Upper lobe of left lung (tissue), 6 donors: ENCODE measurements at regions not wholly inside any gene's neighbourhood (a gene's known extent, or its start where the extent isn't known, plus 50 kb on each side); places are given as distances from the start of the nearest gene placed in this dataset.

ENCODE experiments used
- ATAC-seq, 2 donors: fragments of 200-7000 bp; cut with Tn5 transposase; one replicate each; pipeline ENCODE4 v1.9.1; 2022; ENCODE audit warnings: mild to moderate bottlenecking in 2 of 2, moderate library complexity in 2 of 2; ENCODE audit not compliant: low FRiP score in 2 of 2
- DNase-seq, 2 donors: peaks; one replicate each; pipeline ENCODE4 v3.0.0-alpha.2; 2019 to 2020
- H3K27ac ChIP-seq, 4 donors: fragments of 200-600 bp; sonication (generic); one replicate each; pipeline ENCODE4 v1.5.1; 2016 to 2019
- H3K27me3 ChIP-seq, 4 donors: fragments of 200-600 bp; sonication (generic); one replicate each; pipeline ENCODE4 v1.5.1; 2017 to 2019
- H3K36me3 ChIP-seq, 4 donors: fragments of 200-600 bp; sonication (generic); one replicate each; pipeline ENCODE4 v1.5.1; 2016 to 2019
- H3K4me1 ChIP-seq, 4 donors: fragments of 200-600 bp; sonication (generic); one replicate each; pipeline ENCODE4 v1.5.1; 2018 to 2019
- H3K4me3 ChIP-seq, 4 donors: fragments of 200-600 bp; sonication (generic); one replicate each; pipeline ENCODE4 v1.5.1; 2017 to 2019; ENCODE audit warnings: mild to moderate bottlenecking in 2 of 4, moderate library complexity in 1 of 4
- H3K9me3 ChIP-seq, 4 donors: fragments of 200-600 bp; sonication (generic); one replicate each; pipeline ENCODE4 v1.5.1; 2018 to 2019
- EP300 ChIP-seq, 4 donors: sonication (generic); formaldehyde crosslinking; IDR thresholded peaks; one replicate each; pipeline ENCODE4 v1.5.1; 2017; ENCODE audit warnings: antibody characterized with exemption in 4 of 4, control low read depth in 2 of 4
- POLR2A ChIP-seq, 4 donors: fragments of 450-650 bp; IDR thresholded peaks; one replicate each; pipeline ENCODE4 v1.5.1; 2016 to 2017; ENCODE audit warnings: antibody characterized with exemption in 4 of 4, mild to moderate bottlenecking in 2 of 4
- POLR2AphosphoS5 ChIP-seq, 2 donors: sonication (generic); formaldehyde crosslinking; IDR thresholded peaks; one replicate each; pipeline ENCODE4 v1.5.1; 2017; ENCODE audit warnings: antibody characterized with exemption in 2 of 2
- WGBS, 2 donors: methylation state at CpG; one replicate each; pipeline ENCODE4 v1.1.5; 2017 to 2018; 5-methylcytosine and 5-hydroxymethylcytosine counted together
- TF ChIP-seq, protein P1 (sequence below), 6 experiments: fragments of 450-650 bp in 4 of 6; fragments of 200-600 bp in 2 of 6; sonication (generic) in 2 of 6; IDR thresholded peaks; one replicate each; pipeline ENCODE4 v1.5.1; 2016 to 2019; ENCODE audit warnings: antibody characterized with exemption in 6 of 6
- donor health status: DM: no; HTN: no; CAD: no; lungs with moderate emphysema.
- donor health status: DM: no; HTN: yes; CAD: no; lungs with severe emphysema.

DNA sequence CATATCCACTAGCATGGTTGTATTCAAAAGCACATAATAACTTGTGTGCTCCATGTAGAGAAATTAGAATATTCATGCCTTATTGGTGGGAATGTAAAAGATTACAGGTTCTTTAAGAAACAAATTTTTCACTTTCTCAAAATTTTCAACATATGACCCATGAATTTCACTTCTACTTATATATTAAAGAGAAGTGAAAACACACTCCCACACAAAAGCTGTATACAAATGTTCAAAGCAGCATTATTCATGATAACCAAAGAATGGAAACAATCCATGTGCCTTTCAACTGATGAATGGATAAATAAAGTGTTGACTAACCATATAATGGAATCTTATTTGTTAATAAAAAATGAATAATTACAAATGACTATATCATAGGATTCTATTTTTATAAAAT lies 694.5 kb upstream of the PCDH15 start:
- no peak for ATAC-seq

DNA sequence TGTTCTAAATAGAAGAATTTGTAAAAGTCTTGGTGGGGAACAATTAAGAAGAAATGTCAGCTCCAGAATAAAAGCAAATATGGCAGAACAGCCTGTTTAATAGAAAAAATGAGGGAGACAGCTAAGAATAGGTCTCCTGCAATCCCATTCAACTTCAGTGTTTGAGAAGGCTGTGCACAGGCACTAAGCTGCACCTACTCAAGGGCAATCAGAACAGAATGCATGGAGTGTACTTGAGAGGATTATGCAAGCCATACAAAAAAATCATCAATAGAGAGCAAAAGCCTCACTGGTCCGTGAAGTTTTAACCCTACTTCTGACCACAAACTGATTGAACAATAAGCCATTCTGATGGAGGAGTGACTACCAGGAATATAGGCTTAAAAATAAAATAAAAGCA lies 690.7 kb upstream of the PCDH15 start:
- TF ChIP-seq POLR2AphosphoS5 (IDR thresholded peaks at IDR 0.05): no peak
- no peak for TF ChIP-seq POLR2A (IDR thresholded peaks at IDR 0.05)
- TF ChIP-seq EP300 (IDR thresholded peaks at IDR 0.05): no peak
- TF ChIP-seq, protein P1, sequence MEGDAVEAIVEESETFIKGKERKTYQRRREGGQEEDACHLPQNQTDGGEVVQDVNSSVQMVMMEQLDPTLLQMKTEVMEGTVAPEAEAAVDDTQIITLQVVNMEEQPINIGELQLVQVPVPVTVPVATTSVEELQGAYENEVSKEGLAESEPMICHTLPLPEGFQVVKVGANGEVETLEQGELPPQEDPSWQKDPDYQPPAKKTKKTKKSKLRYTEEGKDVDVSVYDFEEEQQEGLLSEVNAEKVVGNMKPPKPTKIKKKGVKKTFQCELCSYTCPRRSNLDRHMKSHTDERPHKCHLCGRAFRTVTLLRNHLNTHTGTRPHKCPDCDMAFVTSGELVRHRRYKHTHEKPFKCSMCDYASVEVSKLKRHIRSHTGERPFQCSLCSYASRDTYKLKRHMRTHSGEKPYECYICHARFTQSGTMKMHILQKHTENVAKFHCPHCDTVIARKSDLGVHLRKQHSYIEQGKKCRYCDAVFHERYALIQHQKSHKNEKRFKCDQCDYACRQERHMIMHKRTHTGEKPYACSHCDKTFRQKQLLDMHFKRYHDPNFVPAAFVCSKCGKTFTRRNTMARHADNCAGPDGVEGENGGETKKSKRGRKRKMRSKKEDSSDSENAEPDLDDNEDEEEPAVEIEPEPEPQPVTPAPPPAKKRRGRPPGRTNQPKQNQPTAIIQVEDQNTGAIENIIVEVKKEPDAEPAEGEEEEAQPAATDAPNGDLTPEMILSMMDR (IDR thresholded peaks at IDR 0.05): no peak
- no peaks in the 10 kb centered on the region for H3K9me3 ChIP-seq
- WGBS, 2 donors: 56 to 67% methylated on average over 1 of the region's 1 CpG
- H3K4me1 ChIP-seq: no peaks in the 10 kb centered on the region
- H3K27ac ChIP-seq: no peak overlapping the region
- no peak for ATAC-seq
- H3K4me3 ChIP-seq: no peak overlapping the region
- H3K36me3 ChIP-seq: no peaks in the 10 kb centered on the region
- no peaks in the 10 kb centered on the region for H3K27me3 ChIP-seq
- no peak for DNase-seq

More for the DNA sequence above, 694.5 kb upstream of the PCDH15 start:
- H3K9me3 ChIP-seq: no peaks in the 10 kb centered on the region
- no peaks in the 10 kb centered on the region for H3K4me1 ChIP-seq
- TF ChIP-seq POLR2A (IDR thresholded peaks at IDR 0.05) (no peak), EP300 (IDR thresholded peaks at IDR 0.05) (no peak), POLR2AphosphoS5 (IDR thresholded peaks at IDR 0.05) (no peak)
- TF ChIP-seq, protein P1 (IDR thresholded peaks at IDR 0.05): no peak
- H3K27ac ChIP-seq: no peak overlapping the region
- no peaks in the 10 kb centered on the region for H3K36me3 ChIP-seq
- no peaks in the 10 kb centered on the region for H3K27me3 ChIP-seq
- DNase-seq: no peak
- H3K4me3 ChIP-seq: no peak overlapping the region

DNA sequence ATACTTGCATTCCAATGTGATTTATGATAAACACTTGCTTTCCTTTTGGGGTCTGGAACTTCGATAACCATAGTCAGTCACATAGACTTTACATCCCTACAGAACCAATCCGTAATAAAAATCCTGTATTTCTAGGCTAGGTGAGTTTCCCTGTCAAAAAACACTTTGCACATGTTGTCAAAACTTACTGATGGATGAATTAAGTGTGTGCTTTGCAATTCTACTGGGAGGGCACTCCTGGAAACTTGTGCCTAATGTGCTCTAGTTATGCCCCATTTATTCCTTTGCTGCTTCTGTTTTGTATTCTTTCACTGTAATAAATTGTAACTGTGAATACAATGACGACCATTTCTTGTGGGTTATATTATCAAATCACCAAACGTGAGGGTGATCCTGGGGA lies 684.8 kb upstream of the PCDH15 start:
- TF ChIP-seq, protein P1 (IDR thresholded peaks at IDR 0.05): no peak
- Histone ChIP-seq H3K4me1 (no peaks in the 10 kb centered on the region), H3K9me3 (peaks cover 0 to 5% (median 2%) of the 10 kb centered on the region in 4 donors), H3K4me3 (no peak overlapping the region), H3K36me3 (no peaks in the 10 kb centered on the region), H3K27ac (no peak overlapping the region), H3K27me3 (no peaks in the 10 kb centered on the region)
- 77 to 78% methylated on average over 4 of the region's 4 CpGs for WGBS, 2 donors
- DNase-seq: no peak
- no peak for ATAC-seq

DNA sequence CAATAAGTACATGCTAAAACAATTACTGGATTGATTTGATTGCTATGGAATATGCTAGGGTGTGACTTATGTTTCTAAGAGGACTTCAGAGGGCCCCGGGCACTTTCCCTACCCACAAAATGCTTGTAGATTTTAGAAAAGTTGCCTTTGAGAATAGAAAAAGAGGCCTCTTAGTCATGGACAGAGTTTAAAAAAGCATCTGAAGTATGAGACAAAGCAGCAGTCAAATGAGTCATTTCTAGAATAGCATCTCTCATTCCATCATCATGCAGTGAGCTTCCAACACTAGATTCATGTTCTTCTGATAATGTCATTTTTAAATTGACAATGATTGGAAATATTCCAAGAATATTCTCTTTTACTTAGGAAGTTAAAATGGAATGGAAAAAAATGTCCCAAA lies 675.1 kb upstream of the PCDH15 start:
- TF ChIP-seq, protein P1 (IDR thresholded peaks at IDR 0.05): no peak
- no peak for TF ChIP-seq POLR2A (IDR thresholded peaks at IDR 0.05)
- TF ChIP-seq EP300 (IDR thresholded peaks at IDR 0.05): no peak
- no peak for TF ChIP-seq POLR2AphosphoS5 (IDR thresholded peaks at IDR 0.05)
- 90 to 94% methylated on average over 1 of the region's 1 CpG for WGBS, 2 donors
- Histone ChIP-seq H3K4me3 (no peak overlapping the region), H3K9me3 (no peaks in the 10 kb centered on the region), H3K27ac (no peak overlapping the region), H3K27me3 (no peaks in the 10 kb centered on the region), H3K4me1 (no peaks in the 10 kb centered on the region), H3K36me3 (no peaks in the 10 kb centered on the region)
- ATAC-seq (no peak), DNase-seq (no peak)

DNA sequence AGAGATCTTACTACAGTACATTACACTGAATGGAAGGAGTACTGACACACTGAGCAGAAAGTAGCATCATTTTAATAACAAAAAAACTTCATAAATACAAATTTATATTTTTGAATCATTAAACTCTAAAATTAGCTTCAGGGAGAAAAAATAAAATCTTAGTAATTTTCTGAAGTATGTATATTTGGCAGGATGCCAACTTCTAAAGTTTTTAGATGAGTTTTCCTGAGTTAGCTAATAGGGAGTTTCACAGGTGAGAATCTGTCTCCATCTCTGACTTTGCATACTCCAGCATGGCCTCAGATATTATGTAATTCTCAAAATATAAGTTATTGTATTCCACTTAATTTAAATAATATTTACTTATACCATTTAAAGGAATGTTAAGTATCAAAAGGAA lies 673.2 kb upstream of the PCDH15 start:
- Histone ChIP-seq H3K9me3 (no peaks in the 10 kb centered on the region), H3K27me3 (no peaks in the 10 kb centered on the region), H3K36me3 (no peaks in the 10 kb centered on the region), H3K4me1 (no peaks in the 10 kb centered on the region), H3K27ac (no peak overlapping the region), H3K4me3 (no peak overlapping the region)
- TF ChIP-seq POLR2A (IDR thresholded peaks at IDR 0.05) (no peak), POLR2AphosphoS5 (IDR thresholded peaks at IDR 0.05) (no peak), EP300 (IDR thresholded peaks at IDR 0.05) (no peak)
- TF ChIP-seq, protein P1 (IDR thresholded peaks at IDR 0.05): no peak
- DNase-seq: no peak
- no peak for ATAC-seq
